GM21390 (cell line): ENCODE measurements at regions not wholly inside any gene's neighbourhood (a gene's known extent, or its start where the extent isn't known, plus 50 kb on each side); places are given as distances from the start of the nearest gene placed in this dataset.

ENCODE experiments used
- ATAC-seq: cut with Tn5 transposase; IDR thresholded peaks from one replicate; pipeline ENCODE4 v1.9.1; 2021; ENCODE audit not compliant: unreplicated experiment

- peak; percentile 89 for ATAC-seq
These were observed 55.5 kb upstream of the SLC8A1 start for GRCh38 chr2:40507432-40507831.

GRCh38 chr2:40510304-40510703, 58.4 kb upstream of the SLC8A1 start:
- no peak for ATAC-seq

- no peak for ATAC-seq
These were observed 59.8 kb upstream of the SLC8A1 start for GRCh38 chr2:40511661-40512213.

GRCh38 chr2:40512256-40512655, 60.4 kb upstream of the SLC8A1 start:
- ATAC-seq: no peak

GRCh38 chr2:40513201-40513600, 61.3 kb upstream of the SLC8A1 start:
- ATAC-seq: no peak

GRCh38 chr2:40516604-40517003, 64.7 kb upstream of the SLC8A1 start:
- ATAC-seq: no peak

GRCh38 chr2:40528564-40528963, 76.7 kb upstream of the SLC8A1 start:
- ATAC-seq: no peak

GRCh38 chr2:40531359-40531758, 79.5 kb upstream of the SLC8A1 start:
- ATAC-seq: no peak

- ATAC-seq: no peak
These were observed 82.6 kb upstream of the SLC8A1 start for GRCh38 chr2:40534528-40534927.

- ATAC-seq: no peak
These were observed 84.1 kb upstream of the SLC8A1 start for GRCh38 chr2:40535972-40536371.

- no peak for ATAC-seq
These were observed 88.1 kb upstream of the SLC8A1 start for GRCh38 chr2:40540026-40540425.

- no peak for ATAC-seq
These were observed 91.5 kb upstream of the SLC8A1 start for GRCh38 chr2:40543381-40543780.

- no peak for ATAC-seq
These were observed 92.2 kb upstream of the SLC8A1 start for GRCh38 chr2:40544072-40544471.

- ATAC-seq: no peak
These were observed 93.8 kb upstream of the SLC8A1 start for GRCh38 chr2:40545645-40546044.

- ATAC-seq: no peak
These were observed 94.7 kb upstream of the SLC8A1 start for GRCh38 chr2:40546439-40547191.

- no peak for ATAC-seq
These were observed 96.6 kb upstream of the SLC8A1 start for GRCh38 chr2:40548521-40548920.

- no peak for ATAC-seq
These were observed 98.2 kb upstream of the SLC8A1 start for GRCh38 chr2:40550085-40550484.

- no peak for ATAC-seq
These were observed 99.2 kb upstream of the SLC8A1 start for GRCh38 chr2:40551081-40551480.

GRCh38 chr2:40554665-40555294, 102.9 kb upstream of the SLC8A1 start:
- peak; percentile 93 for ATAC-seq

- ATAC-seq: no peak
These were observed 104.4 kb upstream of the SLC8A1 start for GRCh38 chr2:40556293-40556692.

GRCh38 chr2:40556739-40557138, 104.8 kb upstream of the SLC8A1 start:
- ATAC-seq: no peak

GRCh38 chr2:40558761-40559160, 106.9 kb upstream of the SLC8A1 start:
- no peak for ATAC-seq
